ENCODE measurements at regions not wholly inside any gene's neighbourhood (a gene's known extent, or its start where the extent isn't known, plus 50 kb on each side); places are given as distances from the start of the nearest gene placed in this dataset.

DNA sequence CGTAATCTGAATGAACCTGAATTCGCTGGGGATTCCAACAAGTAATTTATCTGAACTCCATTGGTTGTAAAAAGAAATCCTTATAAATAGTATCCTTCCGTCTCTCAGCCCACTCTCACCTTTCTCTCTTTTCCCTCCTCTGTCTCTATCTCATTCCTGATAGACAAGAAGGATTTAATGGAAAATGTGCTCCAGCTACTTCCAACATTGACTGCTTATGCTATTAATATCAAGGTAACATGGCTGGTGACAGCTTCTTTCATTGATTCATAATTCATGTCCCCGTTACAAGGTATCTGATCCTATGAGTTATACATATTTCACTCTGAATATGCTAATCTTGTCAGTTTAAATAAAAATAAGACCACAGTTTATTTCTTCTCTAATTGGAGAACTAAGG, 326.8 kb downstream of the RASEF start:
- TF ChIP-seq YY1 (IDR thresholded peaks at IDR 0.05; ENCODE audit: insufficient read depth, insufficient read length): no peak
- TF ChIP-seq ZNF274 (IDR thresholded peaks at IDR 0.05; ENCODE audit: low read depth, low read length): no peak
